Kidney (tissue), 13 donors: ENCODE measurements at regions not wholly inside any gene's neighbourhood (a gene's known extent, or its start where the extent isn't known, plus 50 kb on each side); places are given as distances from the start of the nearest gene placed in this dataset.
A peak's percentile ranks its signal among the peaks of the same experiment; 100 is the strongest.

Source experiments
- DNase-seq, 5 donors: peaks; one replicate each; pipeline ENCODE4 v3.0.0-alpha.2; 2013 to 2020
- FAIRE-seq: peaks from 2 replicates; lab custom pipeline; 2012; peaks lifted over from hg19 to GRCh38; lab: Jason Lieb, UNC
- H3K27ac ChIP-seq, 2 donors: one replicate each; pipeline ENCODE4 v1.7.0; 2013; ENCODE audit warnings: low read depth in 2 of 2, low read length in 2 of 2, inconsistent platforms in 1 of 2
- H3K27me3 ChIP-seq: one replicate; pipeline ENCODE4 v1.7.1; 2013; ENCODE audit warnings: low read length, inconsistent platforms; ENCODE audit not compliant: control insufficient read depth, insufficient read depth
- H3K36me3 ChIP-seq, 3 donors: one replicate each; pipeline versions ENCODE4 v1.7.0 to v1.7.1; 2013; ENCODE audit warnings: low read length in 3 of 3, control low read depth in 1 of 3, inconsistent platforms in 1 of 3; ENCODE audit not compliant: insufficient read depth in 3 of 3, control insufficient read depth in 2 of 3
- H3K4me1 ChIP-seq, 3 donors: one replicate each; pipeline versions ENCODE4 v1.7.0 to v1.7.1; 2013; ENCODE audit warnings: low read length in 3 of 3, inconsistent platforms in 1 of 3, low read depth in 1 of 3; ENCODE audit not compliant: control insufficient read depth in 2 of 3, insufficient read depth in 2 of 3
- H3K4me3 ChIP-seq, 3 donors: one replicate each; pipeline versions ENCODE4 v1.7.0 to v1.8.1; 2013; ENCODE audit warnings: low read length in 3 of 3, control low read depth in 1 of 3, inconsistent platforms in 1 of 3
- H3K9ac ChIP-seq, 3 donors: one replicate each; pipeline versions ENCODE4 v1.7.0 to v1.7.1; 2013; ENCODE audit warnings: low read length in 3 of 3, control low read depth in 1 of 3, inconsistent platforms in 1 of 3
- H3K9me3 ChIP-seq, 3 donors: one replicate each; pipeline versions ENCODE4 v1.7.0 to v1.7.1; 2013; ENCODE audit warnings: low read length in 3 of 3, control low read depth in 1 of 3, inconsistent platforms in 1 of 3; ENCODE audit not compliant: control insufficient read depth in 2 of 3, insufficient read depth in 1 of 3
- CTCF ChIP-seq: IDR thresholded peaks from 3 replicates; pipeline ENCODE4 v1.5.1; 2012; ENCODE audit warnings: mild to moderate bottlenecking, moderate library complexity, borderline replicate concordance; ENCODE audit not compliant: insufficient read depth; ENCODE audit errors: extremely low read depth
- intact Hi-C: fragments of 100-400 bp; cut with DNase I; formaldehyde crosslinking; loops from one replicate; pipeline ENCODE4 v1.11.1; 2022
- donor health status: control.
- donor health status: control.
- donor health status: control.
- donor health status: control.
- donor health status: control.
- donor health status: DM: yes; HTN: yes; CAD: no.
- donor health status: Normal renal cell carcinoma (clear cell type).

DNA sequence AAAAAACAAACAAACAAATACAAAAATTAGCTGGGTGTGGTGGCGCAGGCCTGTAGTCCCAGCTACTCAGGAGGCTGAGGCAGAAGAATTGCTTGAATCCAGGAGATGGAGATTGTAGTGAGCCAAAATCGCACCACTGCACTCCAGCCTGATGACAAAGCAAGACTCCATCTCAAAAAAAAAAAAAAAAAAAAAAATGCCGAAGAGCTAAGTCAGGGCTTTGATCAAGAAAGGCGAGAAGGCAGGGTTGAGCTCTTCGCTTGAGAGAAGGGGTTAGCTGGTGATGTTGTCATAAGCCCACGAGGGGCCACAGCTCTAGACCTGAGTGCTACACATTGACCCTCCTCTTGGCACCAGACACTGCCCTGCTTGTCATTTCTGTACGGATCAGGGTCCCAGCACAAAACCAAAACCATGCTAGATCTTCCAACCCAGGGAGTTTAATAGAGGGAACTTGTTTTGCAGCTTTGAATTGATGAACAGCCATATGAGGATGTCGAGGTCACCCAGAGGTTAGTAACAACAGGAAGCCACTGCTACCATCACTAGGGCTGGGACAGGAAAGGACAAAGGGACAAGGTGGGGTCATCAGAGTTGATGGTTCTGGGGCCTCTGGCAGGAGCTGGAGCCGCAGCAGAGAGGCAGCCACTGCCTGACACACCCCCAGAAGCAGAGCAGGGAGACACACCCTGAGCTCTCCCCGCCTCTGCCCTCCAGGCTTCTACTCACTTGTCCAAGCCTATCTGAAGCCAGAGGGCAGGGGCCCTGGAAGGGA lies 122.7 kb downstream of the SNX5 start:
- Histone ChIP-seq H3K36me3 (no peaks in the 10 kb centered on the region), H3K27me3 (no peaks in the 10 kb centered on the region), H3K9ac (no peak overlapping the region), H3K27ac (no peak overlapping the region), H3K4me1 (peaks cover 2 to 16% (median 6%) of the 10 kb centered on the region in 3 donors), H3K4me3 (no peak overlapping the region), H3K9me3 (no peaks in the 10 kb centered on the region)
- DNase-seq (peak in 1 of 5 donors; percentile 68), FAIRE-seq (no peak)
- intact Hi-C loops = no loop called here
- TF ChIP-seq CTCF = no peak

GRCh38 chr20:17844549-17845298 lies 123.9 kb downstream of the SNX5 start:
- Histone ChIP-seq H3K27ac (peak overlapping the region in 1 of 2 donors; percentile 40), H3K4me1 (peaks cover 2 to 16% (median 6%) of the 10 kb centered on the region in 3 donors), H3K4me3 (no peak overlapping the region), H3K9ac (no peak overlapping the region), H3K9me3 (no peaks in the 10 kb centered on the region), H3K36me3 (no peaks in the 10 kb centered on the region), H3K27me3 (no peaks in the 10 kb centered on the region)
- DNase-seq = no peak
- intact Hi-C loops = no loop called here
- no peak for FAIRE-seq
- TF ChIP-seq CTCF = no peak

DNA sequence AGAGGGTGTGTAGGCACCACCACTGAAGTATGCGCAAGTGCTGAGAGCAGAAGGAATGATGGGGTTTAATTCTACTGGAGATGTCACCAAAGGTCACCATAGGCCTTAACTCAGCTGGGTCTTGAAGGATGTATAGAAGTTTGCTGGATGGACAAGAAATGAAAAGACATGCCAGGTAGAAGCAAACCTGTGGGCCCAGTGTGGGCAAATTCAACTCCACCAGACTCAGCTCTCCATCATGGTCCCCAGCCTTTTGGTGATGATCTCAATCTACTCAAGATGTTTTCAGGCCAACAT lies 124.5 kb downstream of the SNX5 start:
- peak overlapping the region in 1 of 3 donors; percentile 37 for H3K9ac ChIP-seq
- no peaks in the 10 kb centered on the region for H3K27me3 ChIP-seq
- no peak for DNase-seq
- H3K36me3 ChIP-seq = no peaks in the 10 kb centered on the region
- no peak for TF ChIP-seq CTCF
- no peaks in the 10 kb centered on the region for H3K9me3 ChIP-seq
- no peak overlapping the region for H3K4me3 ChIP-seq
- H3K27ac ChIP-seq = peak overlapping the region; percentile 40 to 82
- H3K4me1 ChIP-seq = peaks cover 2 to 16% (median 6%) of the 10 kb centered on the region in 3 donors
- intact Hi-C loops = no loop called here
- no peak for FAIRE-seq
